Glomerular visceral epithelial cell (primary cell): ENCODE measurements at regions not wholly inside any gene's neighbourhood (a gene's known extent, or its start where the extent isn't known, plus 50 kb on each side); places are given as distances from the start of the nearest gene placed in this dataset.

Source experiments
- DNase-seq: peaks from one replicate; pipeline ENCODE4 v3.0.0-alpha.2; 2016; ENCODE audit errors: extremely low spot score

DNA sequence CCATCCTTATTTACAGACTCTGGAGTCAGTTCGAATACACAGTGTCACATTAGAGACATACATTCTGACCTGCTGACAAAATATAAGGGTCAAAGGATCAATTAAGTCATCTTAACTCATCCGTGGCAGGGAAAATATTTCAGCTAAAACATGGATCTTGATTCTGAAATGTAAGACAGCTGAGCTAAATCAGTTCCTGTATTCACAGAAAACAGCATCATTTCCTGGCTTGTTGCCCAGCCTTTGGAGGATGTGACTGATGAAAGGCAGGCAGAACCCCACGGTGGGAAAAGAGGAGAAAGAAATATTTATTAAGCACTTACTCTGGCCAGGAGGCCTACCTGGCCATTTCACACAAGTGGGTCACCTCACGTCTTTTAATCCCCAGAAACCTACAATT, 101.9 kb downstream of the GAS2L3 start:
- peak; percentile 71 for DNase-seq

DNA sequence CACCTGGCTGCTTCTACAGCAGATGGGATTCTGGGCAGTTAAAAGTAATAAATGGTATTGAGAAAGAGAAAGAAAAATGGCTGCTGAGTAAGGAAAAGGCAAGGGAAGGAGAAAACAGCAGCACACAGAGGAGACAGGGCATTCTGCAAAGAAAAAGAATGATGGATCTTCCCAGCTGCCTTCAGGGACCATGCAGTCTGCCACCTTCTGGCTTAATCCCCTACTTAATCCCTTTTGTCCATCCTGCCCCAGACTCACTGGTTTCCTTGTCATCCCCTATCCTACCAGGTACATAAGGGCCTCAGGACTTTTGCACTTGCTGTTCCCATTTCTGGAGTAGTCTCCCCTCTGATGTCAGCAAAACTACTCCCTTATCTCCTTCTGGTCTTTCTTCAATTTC, 107.6 kb downstream of the GAS2L3 start:
- no peak for DNase-seq

DNA sequence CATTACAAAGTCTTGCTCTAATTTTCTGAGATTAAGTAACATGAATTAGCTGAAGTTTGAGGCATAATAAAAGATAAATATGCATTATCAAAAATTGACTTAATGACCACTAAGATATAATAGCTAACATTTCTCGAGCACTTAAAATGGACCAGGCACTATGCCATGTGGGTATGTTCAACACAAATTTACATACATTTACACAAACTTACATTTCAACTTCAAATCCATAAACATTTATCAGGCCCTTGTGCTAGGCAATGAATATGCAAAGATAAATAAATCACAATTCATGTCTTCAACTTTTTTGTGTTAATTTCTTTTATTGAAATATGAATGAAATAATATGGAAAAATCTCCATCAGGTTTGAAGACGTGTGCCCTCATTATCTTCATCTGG, 108.7 kb downstream of the GAS2L3 start:
- no peak for DNase-seq

DNA sequence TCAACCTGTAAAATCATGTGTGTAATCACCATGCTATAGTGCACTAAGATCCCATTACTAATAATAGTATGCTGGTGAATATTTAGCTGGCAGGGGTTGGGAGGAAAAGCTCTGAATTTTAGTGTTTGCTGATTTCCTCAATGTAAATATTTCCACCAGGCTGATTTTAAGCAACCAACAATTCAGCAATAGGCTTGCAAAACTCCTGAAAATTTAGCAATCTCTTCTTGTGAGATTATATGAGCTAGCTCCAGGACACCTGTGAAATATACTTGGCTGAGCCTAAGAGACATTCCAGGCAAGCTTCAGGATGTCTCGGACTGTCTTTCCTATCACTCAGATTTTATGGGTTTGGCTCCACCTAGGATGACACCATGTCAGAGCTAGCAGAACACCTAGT, 106.9 kb upstream of the ANO4 start:
- DNase-seq, result no peak

DNA sequence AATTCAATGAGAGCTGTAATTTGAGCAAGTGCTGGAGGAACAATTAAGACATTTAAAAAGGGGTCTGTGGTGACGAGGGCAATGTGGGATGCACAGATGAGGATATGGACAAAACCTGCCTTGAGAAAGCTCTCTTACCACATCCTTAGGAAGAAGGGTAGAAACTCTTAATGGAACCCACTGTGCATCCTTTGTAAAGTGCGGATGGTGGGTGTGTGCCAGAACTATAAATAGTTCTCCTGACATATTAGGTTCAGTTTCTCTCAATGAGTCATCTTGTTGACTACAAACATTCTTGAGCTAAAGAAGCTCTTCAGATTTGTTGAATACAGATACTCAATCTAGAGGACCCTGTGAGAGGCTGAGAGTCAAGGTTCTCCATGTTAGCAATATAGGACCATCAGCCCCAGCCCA, 106.1 kb upstream of the ANO4 start:
- no peak for DNase-seq

DNA sequence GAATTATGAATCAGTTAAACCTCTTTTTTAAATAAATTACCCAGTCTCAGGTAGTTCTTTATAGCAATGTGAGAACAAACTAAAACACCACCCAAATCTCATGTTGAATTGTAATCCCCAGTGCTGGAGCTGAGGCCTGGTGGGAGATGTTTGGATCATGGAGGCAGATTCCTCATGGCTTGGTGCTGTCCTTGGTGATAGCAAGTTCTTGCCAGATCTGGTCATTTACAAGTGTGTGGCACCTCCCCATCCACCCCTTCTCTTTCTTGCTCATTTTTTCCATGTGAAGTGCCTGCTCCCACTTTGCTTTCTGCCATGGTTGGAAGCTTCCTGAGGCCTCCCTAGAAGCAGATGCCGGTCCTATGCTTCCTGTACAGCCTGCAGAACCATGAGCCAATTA, 102.1 kb upstream of the ANO4 start:
- no peak for DNase-seq

DNA sequence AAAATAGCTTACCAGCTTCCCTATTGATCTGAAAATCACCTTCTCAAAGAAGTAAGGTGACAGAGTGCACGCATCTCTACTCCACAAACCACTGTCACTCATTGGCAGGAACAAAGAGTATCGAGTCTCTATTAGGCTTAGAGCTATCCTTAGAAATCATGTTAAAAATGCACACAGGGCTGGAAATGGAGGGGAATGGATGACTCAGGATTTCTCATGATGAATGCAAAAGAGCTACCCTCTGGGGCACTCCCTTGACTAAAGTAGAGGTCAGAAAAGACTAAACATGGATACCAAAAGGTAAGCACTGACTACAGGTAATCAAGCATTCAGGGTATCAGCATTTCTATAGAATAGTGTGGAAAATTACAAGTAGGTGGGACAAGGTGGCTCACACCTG, 96.1 kb upstream of the ANO4 start:
- DNase-seq, result no peak

DNA sequence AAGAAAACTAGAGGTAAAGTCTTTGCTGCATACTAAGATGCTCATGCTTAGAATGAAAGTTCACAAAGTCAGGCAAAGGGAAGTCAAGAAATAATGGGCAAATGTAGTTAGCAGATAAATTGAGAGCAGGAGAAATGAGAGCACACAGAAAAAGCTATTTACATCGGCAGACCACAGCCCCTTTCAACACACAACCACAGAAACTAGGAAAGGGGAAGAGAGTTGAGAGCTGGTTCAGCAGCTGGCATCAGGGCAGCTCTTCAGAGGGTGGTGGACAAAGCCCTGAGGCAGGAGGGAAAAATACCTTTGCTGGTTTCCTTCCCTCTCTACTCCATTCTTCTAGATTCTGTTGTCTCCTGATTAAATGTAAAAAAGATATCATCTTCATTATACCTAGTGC, 95.4 kb upstream of the ANO4 start:
- no peak for DNase-seq

DNA sequence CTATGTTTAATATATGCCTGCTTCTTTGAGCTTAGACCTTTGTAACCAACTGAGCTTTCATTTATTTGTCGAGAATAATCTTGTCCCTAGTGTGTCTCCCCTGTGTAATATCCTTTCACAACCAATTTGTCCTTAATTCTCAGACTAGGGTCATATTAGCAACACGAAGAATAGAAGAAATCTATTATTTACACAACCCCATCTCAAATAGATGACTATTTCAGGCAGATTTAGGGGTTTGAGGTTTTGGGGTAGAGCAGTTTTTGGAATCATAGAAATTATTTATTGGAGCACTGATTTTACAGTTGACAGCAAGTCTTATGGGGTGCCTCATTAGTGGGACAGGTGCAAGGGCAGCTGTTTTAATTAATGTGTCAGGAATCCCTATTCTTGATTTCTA, 91.2 kb upstream of the ANO4 start:
- no peak for DNase-seq

DNA sequence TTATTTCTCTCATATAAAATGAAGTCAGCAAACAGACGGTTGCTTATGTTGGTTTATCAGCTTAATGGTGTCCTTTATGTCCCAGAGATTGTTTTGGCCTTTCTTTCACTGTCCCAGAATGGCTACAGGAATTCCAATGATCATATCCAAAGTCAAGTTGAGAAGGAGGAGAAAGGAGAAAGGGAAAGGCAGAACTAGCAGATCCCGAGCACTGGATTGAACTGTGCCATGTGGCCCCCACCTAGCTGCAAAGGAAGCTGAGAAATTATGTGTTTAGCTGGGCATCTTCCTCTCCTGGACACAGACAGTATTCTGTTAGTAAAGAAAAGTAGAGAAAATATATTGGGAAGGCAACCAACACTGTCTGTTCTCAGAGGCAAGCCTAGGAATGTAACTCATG, 90.7 kb upstream of the ANO4 start:
- DNase-seq, result no peak

DNA sequence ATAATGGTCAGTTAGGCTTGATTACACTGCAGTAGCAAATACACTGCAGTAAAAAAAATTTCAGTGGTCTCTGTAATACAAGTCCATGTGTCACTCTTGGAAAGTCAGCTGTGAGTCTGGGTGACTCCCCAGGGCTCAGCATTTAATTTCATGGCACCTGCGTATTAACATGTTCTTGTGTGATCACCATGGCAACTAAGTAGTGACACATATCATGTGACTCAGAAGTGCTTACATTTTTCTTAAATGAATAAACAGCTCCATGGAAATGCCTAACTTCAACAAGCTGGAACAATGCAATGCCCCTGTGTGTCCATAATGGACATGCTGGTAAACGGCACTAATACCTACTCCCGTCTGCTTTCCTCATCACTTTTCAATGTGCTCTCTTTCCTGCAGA, 88.5 kb upstream of the ANO4 start:
- peak; percentile 4 for DNase-seq

DNA sequence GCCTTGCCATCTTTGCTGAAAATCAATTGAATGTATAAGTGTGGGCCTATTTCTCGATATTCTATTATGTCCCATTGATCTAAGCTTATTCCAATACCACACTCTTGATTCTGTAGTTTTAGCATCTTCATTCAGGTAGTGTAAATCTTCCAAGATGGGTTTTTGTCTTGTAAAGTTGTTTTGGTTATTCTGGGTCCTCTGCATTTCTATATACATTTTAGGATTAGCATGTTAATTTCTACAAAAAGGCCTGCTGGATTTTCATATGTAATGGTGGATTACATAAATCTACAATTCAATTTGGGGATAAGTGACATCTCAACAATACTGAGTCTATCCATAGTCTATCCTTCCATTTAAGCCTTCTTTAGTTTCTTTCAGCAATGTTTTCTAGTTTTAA, 86.0 kb upstream of the ANO4 start:
- DNase-seq, result no peak

DNA sequence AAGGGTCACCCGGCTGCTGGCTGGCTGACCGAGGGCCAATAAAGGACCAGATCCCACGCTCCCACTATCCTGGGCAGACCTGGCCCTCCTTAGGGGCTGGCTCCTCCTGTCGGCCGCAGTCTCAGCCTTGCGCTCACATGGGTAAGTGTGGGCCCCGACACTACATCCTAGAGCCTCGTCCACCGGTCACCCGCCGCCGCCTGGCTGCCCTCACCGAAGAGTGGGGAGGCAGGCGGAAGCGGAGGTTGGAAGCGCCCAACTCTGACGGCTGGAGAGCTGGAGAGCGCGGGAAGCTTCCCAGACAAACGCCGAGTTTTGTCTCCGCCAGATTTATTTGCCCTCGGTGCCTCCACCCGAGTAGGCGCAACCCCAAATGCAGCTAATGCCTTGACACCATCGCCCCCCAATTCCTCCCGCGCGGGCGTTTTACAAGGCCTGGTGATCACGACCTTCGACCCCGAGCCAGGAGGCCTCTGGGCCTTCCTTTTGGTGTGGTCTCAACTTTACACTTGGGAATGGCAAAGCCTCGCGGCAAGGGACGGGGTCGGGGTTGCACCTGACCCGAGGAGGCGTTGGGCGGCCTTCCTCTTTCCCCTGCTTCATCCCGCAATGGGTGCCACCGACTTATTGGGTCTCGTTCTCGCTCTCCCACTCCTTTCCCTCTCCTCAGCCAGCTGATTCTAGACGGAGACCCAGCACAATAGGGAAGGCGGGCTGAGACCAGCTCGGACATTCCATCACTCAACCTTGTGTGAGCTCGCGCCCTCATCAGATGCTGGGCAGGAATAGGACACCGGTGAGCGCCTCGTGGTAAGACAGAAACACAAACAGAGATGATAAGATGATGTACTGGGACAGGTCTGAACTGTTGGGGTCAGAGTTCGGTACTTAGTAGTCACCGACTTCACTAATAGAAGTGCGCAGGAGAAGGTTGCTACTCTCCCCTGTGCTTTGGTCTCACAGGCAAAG, 78.3 kb upstream of the ANO4 start:
- DNase-seq, result no peak

DNA sequence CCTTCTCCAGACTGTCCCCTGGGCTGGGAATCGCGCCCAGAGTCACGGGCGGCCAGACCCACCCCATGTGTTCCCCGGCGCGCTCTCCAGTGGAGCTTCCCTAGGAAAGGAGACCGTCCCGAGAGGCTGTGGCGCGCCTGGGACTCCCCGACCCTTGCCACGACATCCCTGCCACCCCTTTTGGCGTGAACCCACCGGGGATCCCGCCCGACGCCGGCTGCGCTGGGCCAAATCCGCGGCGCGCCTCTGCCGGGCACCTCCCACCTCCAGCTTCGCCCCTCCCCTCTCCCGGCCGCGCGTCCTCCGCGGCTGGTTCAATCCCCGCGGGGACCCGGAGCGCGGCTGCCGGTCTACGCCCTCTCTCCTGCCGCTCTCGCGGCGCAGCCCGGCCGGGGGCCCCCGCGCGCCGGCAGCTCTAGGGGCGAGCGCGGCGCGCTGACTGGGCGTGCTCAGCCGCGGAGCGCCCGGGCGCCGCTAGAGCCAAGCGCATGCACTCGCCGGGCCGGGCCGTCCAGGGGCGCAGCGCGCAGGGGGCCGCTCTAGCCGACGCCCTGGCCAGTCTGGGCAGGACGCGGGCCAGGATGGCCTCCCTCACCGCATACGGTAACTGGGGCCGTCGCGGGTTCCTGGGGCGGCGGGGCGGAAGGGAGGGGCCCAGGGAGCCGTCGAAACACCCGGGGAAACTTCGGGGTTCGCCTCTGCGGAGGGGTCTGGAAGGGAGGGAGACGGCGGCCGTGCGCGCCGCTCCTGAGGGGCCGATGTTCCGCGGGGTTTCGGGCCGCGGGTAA, 77.4 kb upstream of the ANO4 start:
- DNase-seq, result no peak

DNA sequence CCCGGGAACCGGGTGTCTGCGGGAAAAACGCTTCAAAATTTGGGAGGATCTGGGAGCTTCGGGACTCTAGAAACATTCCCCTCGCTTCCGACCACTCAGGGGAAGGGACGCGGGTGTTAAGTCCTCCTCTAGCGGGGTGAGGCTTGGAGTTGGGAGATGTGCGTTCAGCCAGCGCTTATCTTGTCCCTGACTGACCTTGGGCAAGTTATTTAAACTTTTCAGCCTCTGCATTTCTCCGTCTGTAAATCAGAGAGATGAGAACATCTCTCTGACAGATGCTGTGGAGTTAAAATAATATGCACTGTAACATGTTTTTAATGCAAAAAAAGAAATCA, 76.9 kb upstream of the ANO4 start:
- DNase-seq, result no peak

DNA sequence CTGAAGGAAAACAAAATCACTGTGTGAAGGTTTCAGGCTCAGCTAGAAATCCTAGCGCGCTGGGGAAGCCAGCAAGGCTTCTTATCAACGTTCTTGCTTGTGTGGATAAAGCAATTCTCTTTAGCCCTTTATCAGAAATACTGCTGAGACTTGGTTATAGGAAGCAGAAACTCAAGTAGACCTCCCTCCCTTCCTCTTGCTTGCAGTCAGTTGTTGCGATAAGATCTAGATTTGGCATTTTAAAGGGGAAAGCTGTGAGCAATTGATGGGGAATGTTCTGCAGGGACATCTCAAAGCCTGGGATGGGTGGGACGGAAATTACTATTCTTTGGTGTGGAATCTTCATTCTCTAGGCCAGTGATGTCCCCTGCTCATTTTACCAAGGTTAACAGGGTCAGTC, 76.4 kb upstream of the ANO4 start:
- no peak for DNase-seq

DNA sequence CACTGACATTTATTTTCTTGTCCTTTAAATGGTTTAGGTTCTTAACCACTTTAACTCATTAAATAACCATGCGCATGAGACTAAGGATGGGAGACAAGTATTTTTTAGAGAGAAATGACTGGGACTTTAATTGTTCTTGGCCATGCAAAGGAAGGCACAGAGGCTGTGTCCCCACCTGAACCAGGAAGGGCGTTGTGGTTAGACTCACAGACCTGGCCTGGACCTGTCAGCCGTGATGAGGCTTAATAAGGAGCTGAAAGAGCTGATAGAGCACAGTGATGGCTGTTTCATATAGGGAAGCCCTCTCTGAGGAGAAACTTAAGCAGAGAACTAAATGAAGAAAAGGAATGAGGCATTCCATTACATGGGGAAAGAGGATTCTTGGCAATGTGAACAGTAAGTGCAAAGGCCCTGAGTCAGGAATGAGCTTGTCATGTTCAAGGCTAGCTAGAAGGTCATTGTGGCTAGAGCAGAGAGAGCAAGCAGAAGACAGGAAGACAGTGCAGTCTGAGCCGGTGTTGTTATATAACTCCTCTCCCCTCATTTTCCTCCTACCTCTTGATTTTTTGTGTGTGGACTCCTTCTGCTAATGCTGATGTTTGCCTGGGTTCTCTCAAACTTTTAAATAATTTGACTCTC, 74.4 kb upstream of the ANO4 start:
- no peak for DNase-seq

DNA sequence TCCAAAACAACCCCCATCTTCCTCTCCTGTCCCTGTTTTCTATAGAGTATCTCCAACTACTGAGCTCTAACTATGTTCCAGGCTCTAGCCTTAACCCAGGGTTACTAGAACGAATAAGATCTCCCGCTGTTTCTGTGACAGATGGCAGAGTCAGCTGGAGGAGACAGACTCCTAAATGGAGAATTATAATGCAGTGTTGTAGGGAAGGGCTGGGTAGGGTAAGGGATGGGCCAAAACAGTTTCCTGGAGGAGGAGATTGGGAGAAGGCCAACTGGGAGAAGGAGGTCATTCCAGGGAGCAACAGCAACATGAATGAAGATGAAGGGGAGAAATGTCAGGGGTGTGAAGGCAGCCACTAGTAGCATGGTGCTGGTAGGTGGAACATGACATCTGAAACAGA, 73.4 kb upstream of the ANO4 start:
- no peak for DNase-seq

DNA sequence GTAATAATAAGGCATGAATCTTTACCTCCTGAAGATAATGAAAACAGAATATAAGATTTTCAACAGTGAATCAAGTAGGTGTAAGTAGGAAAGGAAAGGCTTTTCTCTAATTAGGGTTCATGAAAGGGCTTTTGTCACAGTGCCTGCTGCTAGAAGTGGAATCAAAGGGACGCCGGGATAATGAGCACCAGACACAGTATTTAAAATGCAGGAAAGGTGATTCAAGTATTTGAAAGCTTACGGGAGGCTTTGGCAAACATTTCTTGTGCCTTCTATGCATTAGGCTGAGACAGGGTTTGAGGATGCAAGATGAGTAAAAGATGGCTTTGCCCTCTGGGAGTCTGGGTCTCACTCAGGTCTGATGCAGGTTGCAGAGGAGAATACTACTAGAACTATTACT, 70.5 kb upstream of the ANO4 start:
- no peak for DNase-seq

DNA sequence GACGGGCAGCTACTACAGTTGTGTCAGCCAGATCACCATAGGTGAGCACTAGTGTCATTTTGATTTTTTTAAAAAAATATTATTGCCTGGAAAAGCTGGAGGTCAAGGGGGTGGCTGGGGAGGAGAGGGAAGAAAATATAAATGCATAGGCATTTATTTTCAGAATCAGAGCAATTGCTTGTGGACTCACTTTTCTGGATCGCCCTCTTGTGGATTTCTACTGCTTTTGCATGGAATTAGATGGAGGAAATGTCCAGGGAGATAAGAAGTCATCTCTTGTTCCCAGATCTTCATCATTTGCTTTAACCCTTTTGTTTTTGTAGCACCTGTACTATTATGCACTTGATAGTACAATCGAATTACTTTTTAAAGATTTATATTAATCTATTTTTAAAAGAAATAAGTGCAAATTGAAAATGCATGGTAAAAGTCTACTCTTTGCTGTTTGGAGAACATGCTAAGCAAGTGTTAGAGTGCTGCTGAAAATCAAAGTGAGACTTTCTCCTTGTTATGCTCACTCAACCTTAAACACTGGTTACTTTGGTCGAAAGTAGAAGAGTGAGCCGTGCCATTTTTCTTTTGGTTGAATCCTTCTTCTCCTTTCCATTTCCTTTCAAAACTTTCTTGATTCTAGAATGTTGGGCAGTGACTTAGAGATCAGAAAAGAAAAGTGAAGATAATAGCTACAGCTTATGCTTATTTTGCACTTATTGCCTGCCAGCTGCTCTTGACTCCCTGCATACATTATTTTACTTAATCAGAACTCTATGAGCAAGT, 60.6 kb upstream of the ANO4 start:
- DNase-seq, result peak; percentile 19

DNA sequence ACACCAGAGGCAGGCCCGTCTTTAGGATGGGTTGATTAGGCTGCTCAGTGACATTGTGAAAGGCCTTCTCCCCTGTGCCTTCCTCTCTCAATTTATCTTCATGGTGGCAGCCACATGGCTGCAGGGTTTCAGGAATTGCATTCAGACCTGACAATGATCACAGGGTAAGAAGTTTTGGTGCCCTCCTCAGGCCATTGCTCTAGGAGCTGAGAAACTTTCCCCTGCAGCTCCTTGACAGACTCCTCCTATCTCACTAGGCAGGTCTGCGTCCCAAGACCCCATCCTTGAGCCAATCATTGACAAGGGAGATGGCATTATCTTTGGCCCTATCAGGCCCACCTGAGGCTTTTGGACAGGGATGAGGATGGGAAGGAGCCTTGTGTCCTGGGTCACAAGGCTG, 57.4 kb upstream of the ANO4 start:
- no peak for DNase-seq

DNA sequence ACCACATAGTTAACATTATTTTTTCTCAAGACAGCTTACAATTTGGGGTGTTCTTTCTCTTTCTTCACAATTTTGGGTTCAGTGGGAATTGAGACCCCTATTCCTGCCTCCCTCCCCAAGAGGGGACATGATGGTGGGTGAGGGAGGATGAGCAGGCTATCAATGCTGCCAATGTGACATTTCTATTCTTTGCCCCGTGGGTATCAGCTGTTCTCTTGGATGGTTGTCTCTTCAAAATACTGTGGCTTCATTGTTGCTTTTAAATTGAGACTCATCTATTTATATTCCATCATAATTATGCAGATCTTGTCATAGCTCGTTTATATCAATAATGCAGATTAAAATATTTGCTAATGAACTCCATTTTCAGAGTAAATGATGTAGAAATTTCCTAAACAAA, 56.5 kb upstream of the ANO4 start:
- DNase-seq, result no peak
